GM12801 (cell line): ENCODE measurements at regions not wholly inside any gene's neighbourhood (a gene's known extent, or its start where the extent isn't known, plus 50 kb on each side); places are given as distances from the start of the nearest gene placed in this dataset.

Experiments used
- CTCF ChIP-seq: IDR thresholded peaks from one replicate; pipeline ENCODE4 v1.5.1; 2011; ENCODE audit warnings: control low read depth; ENCODE audit not compliant: insufficient read length; ENCODE audit errors: extremely low read depth

- no peak for TF ChIP-seq CTCF
These were observed 91.6 kb upstream of the H2AZ1 start for GRCh38 chr4:100041646-100042045.

GRCh38 chr4:100034023-100034664 is 84.1 kb upstream of the H2AZ1 start:
- no peak for TF ChIP-seq CTCF

- no peak for TF ChIP-seq CTCF
These were observed 76.0 kb upstream of the H2AZ1 start for GRCh38 chr4:100026066-100026465.

- TF ChIP-seq CTCF: no peak
These were observed 73.7 kb upstream of the H2AZ1 start for GRCh38 chr4:100023800-100024199.

- no peak for TF ChIP-seq CTCF
These were observed 72.7 kb upstream of the H2AZ1 start for GRCh38 chr4:100022792-100023222.

- no peak for TF ChIP-seq CTCF
These were observed 69.7 kb upstream of the H2AZ1 start for GRCh38 chr4:100019821-100020220.

GRCh38 chr4:100017637-100018310 is 67.7 kb upstream of the H2AZ1 start:
- no peak for TF ChIP-seq CTCF
